Medulla oblongata (tissue), 1 donor: ENCODE measurements at regions not wholly inside any gene's neighbourhood (a gene's known extent, or its start where the extent isn't known, plus 50 kb on each side); places are given as distances from the start of the nearest gene placed in this dataset.

ENCODE experiments used
- DNase-seq: peaks from one replicate; pipeline ENCODE4 v3.0.0-alpha.2; 2015; ENCODE audit errors: extremely low spot score

- no peak for DNase-seq
These were observed 1134.8 kb upstream of the ZEB2 start for GRCh38 chr2:145654746-145655145.

GRCh38 chr2:145654156-145654555 is 1134.2 kb upstream of the ZEB2 start:
- no peak for DNase-seq

- DNase-seq, result no peak
These were observed 1133.6 kb upstream of the ZEB2 start for GRCh38 chr2:145653553-145653952.

- DNase-seq, result no peak
These were observed 1132.9 kb upstream of the ZEB2 start for GRCh38 chr2:145652571-145653545.

GRCh38 chr2:145652036-145652435 is 1132.1 kb upstream of the ZEB2 start:
- no peak for DNase-seq

- DNase-seq, result no peak
These were observed 1130.3 kb upstream of the ZEB2 start for GRCh38 chr2:145650226-145650625.

GRCh38 chr2:145649061-145649460 is 1129.1 kb upstream of the ZEB2 start:
- no peak for DNase-seq

- DNase-seq, result no peak
These were observed 1124.9 kb upstream of the ZEB2 start for GRCh38 chr2:145644820-145645302.

- no peak for DNase-seq
These were observed 1118.8 kb upstream of the ZEB2 start for GRCh38 chr2:145638675-145639074.

- DNase-seq, result no peak
These were observed 1115.9 kb upstream of the ZEB2 start for GRCh38 chr2:145635706-145636427.

GRCh38 chr2:145631561-145631960 is 1111.6 kb upstream of the ZEB2 start:
- no peak for DNase-seq

GRCh38 chr2:145626301-145626700 is 1106.4 kb upstream of the ZEB2 start:
- DNase-seq, result no peak

GRCh38 chr2:145625111-145625510 is 1105.2 kb upstream of the ZEB2 start:
- DNase-seq, result no peak

- no peak for DNase-seq
These were observed 1103.2 kb upstream of the ZEB2 start for GRCh38 chr2:145623136-145623535.

- no peak for DNase-seq
These were observed 1102.4 kb upstream of the ZEB2 start for GRCh38 chr2:145622285-145622684.

- DNase-seq, result no peak
These were observed 1098.0 kb upstream of the ZEB2 start for GRCh38 chr2:145617906-145618305.

- DNase-seq, result no peak
These were observed 1097.5 kb upstream of the ZEB2 start for GRCh38 chr2:145617420-145617819.

- no peak for DNase-seq
These were observed 1095.7 kb upstream of the ZEB2 start for GRCh38 chr2:145615626-145616025.

GRCh38 chr2:145609951-145610350 is 1090.0 kb upstream of the ZEB2 start:
- no peak for DNase-seq

GRCh38 chr2:145601361-145601925 is 1081.5 kb upstream of the ZEB2 start:
- no peak for DNase-seq

- DNase-seq, result no peak
These were observed 1080.9 kb upstream of the ZEB2 start for GRCh38 chr2:145600811-145601210.

GRCh38 chr2:145599756-145600155 is 1079.8 kb upstream of the ZEB2 start:
- no peak for DNase-seq
